ENCODE measurements at regions not wholly inside any gene's neighbourhood (a gene's known extent, or its start where the extent isn't known, plus 50 kb on each side); places are given as distances from the start of the nearest gene placed in this dataset.
A peak's percentile ranks its signal among the peaks of the same experiment; 100 is the strongest.
"Not testable (repeated sequence)": the region's sequence is repeated elsewhere in the genome, so short reads cannot be mapped to it uniquely, and the experiment has no call there.

DNA sequence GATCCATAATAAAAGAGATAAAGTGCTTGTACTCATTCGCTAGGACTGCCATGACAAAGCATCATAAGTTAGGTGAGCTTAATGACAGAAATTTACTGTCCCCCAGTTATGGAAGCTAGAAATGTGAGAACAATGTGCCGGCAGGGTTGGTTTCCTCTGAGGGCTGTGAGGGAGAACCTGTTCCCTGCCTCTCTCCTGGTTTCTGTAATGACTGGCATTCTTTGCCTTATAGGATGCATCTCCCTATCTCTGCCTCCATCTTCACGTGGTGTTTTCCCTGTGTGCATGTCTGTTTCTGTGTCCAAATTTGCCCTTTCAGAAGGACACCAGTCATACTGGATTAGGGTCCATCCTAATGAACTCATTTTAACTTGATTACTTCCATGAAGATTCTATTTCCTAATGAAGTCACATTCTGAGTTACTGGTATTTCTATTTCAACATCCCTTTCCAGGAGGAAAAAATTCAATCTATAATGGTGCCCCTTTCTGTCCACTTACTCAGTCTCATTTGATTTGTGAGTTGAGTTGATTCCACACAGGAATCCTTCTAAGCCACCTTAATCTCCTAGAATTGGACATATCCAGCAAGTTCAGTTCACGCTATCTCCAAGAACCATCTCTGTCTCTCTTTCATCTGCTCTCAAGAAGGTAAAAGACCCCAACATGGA, 71.2 kb upstream of the LIPC start:
- no peak for DNase-seq (ENCODE audit: low read depth)
- TF ChIP-seq, protein P1, sequence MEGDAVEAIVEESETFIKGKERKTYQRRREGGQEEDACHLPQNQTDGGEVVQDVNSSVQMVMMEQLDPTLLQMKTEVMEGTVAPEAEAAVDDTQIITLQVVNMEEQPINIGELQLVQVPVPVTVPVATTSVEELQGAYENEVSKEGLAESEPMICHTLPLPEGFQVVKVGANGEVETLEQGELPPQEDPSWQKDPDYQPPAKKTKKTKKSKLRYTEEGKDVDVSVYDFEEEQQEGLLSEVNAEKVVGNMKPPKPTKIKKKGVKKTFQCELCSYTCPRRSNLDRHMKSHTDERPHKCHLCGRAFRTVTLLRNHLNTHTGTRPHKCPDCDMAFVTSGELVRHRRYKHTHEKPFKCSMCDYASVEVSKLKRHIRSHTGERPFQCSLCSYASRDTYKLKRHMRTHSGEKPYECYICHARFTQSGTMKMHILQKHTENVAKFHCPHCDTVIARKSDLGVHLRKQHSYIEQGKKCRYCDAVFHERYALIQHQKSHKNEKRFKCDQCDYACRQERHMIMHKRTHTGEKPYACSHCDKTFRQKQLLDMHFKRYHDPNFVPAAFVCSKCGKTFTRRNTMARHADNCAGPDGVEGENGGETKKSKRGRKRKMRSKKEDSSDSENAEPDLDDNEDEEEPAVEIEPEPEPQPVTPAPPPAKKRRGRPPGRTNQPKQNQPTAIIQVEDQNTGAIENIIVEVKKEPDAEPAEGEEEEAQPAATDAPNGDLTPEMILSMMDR (IDR thresholded peaks at IDR 0.05; ENCODE audit: low read depth, low read length, missing control alignments), result no peak
- in situ Hi-C loops (cut with HindIII; ENCODE audit: low sequenced_read_pairs), result no loop called here

DNA sequence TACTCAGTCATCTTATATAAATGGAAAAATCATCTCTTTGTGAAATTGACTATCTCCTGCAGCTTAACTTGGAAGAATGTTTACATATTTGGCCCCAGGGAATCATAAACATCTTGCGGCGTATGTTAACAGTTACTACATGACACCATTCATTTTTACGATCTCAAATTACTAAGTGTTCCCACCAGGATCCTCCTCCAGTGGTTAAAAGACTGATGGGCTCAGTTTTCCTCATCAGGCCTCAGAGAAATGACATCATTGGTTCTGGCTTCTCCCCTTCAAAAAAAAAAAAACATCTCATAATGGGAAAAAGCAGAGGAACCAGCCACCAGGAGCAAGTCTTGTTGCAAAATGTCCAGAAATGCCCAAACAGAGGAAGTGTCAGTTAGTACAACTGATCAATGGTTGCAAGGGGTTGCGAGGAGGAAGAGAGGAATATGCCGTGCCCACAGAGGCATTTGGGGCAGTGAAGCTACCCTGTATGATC, 70.5 kb upstream of the LIPC start:
- no peak overlapping the region for H3K4me3 ChIP-seq (ENCODE audit: low read depth, low read length)
- DNase-seq (ENCODE audit: low read depth), result peak; percentile 74
- TF ChIP-seq, protein P1 (IDR thresholded peaks at IDR 0.05; ENCODE audit: low read depth, low read length, missing control alignments), result no peak
- in situ Hi-C loops (cut with HindIII; ENCODE audit: low sequenced_read_pairs), result no loop called here

More for the DNA sequence above, 71.2 kb upstream of the LIPC start:
- H3K4me3 ChIP-seq (ENCODE audit: low read depth, low read length), result no peak overlapping the region

DNA sequence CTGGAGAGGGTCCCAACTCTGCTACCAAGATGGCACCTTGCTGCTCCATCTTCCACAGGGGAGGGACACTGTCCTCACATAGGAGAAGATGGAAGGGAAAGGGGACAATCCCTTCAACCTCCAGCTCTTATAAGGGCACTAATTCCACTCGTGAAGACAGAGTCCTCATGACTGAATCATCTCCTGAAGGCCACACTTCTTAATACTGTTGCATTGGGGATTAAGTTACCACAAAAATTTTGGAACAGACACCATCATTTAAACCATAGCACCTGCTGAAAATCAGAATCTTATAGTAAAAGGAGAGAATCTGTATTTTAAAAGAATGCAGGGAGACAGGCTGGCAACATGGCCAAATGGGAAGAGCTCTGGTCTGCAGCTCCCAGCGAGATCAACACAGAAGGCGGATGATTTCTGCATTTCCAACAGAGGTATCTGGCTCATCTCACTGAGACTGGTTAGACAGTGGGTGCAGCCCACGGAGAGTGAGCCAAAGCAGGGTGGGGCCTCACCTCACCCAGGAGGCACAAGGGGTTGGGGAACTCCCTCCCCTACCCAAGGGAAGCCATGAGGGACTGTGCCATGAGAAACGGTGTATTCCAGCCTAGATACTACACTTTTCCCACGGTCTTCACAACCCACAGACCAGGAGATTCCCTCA, 69.4 kb upstream of the LIPC start:
- in situ Hi-C loops (cut with HindIII; ENCODE audit: low sequenced_read_pairs), result no loop called here
- H3K4me3 ChIP-seq (ENCODE audit: low read depth, low read length), result no peak overlapping the region
- no peak for DNase-seq (ENCODE audit: low read depth)
- TF ChIP-seq, protein P1 (IDR thresholded peaks at IDR 0.05; ENCODE audit: low read depth, low read length, missing control alignments), result no peak

DNA sequence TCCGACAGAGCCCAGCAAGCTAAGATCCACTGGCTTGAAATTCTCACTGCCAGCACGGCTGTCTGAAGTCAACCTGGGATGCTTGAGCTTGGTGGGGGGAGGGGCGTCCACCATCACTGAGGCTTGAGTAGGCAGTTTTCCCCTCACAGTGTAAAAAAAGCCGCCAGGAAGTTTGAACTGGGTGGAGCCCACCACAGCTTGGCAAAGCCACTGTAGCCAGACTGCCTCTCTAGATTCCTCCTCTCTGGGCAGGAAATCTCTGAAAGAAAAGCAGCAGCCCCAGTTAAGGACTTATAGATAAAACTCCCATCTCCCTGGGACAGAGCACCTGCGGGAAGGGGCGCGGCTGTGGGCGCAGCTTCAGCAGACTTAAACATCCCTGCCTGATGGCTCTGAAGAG, 68.7 kb upstream of the LIPC start:
- DNase-seq (ENCODE audit: low read depth); H3K4me3 ChIP-seq (ENCODE audit: low read depth, low read length); in situ Hi-C loops (cut with HindIII; ENCODE audit: low sequenced_read_pairs): not testable (repeated sequence)

DNA sequence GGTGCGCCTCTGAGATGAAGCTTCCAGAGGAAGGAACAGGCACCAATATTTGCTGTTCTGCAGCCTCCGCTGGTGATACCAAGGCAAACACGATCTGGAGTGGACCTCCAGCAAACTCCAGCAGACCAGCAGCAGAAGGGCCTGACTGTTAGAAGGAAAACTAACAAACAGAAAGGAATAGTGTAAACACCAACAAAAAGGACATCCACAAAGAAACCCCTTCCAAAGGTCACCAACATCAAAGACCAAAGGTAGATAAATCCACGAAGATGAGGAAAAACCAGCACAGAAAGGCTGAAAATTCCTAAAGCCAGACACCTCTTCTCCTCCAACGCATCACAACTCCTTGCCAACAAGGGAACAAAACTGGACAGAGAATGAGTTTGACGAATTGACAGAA, 68.1 kb upstream of the LIPC start:
- H3K4me3 ChIP-seq (ENCODE audit: low read depth, low read length); DNase-seq (ENCODE audit: low read depth); in situ Hi-C loops (cut with HindIII; ENCODE audit: low sequenced_read_pairs): not testable (repeated sequence)

DNA sequence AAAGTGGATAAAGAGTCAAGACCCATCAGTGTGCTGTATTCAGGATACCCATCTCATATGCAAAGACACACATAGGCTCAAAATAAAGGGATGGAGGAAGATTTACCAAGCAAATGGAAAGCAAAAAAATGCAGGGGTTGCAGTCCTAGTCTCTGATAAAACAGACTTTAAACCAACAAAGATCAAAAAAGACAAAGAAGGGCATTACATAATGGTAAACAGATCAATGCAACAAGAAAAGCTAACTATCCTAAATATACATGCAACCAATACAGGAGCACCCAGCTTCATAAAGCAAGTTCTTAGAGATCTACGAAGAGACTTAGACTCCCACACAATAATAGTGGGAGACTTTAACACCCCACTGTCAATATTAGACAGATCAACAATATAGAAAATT, 66.7 kb upstream of the LIPC start:
- DNase-seq (ENCODE audit: low read depth); H3K4me3 ChIP-seq (ENCODE audit: low read depth, low read length); in situ Hi-C loops (cut with HindIII; ENCODE audit: low sequenced_read_pairs): not testable (repeated sequence)

DNA sequence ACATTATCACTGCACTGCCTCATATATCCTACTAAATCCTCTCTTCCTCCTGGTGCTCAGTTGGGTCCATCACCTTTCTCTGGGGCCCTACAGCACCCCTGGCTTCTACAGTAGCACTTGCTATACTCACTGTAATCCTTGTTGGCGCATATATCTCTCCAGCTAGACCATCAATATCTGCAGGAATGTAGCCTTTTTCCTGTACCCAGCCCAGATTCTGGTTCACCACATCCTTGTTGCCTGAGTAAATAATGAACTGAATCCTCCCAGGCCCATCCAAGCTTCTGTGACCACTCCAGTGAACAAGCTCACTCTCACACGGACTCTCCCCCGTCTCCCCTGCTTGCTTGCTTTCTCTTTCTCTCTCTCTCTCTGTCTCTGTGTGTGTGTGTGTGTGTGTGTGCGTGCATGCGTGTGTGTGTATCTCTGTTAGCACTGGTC, 62.5 kb upstream of the LIPC start:
- in situ Hi-C loops (cut with HindIII; ENCODE audit: low sequenced_read_pairs), result no loop called here
- no peak overlapping the region for H3K4me3 ChIP-seq (ENCODE audit: low read depth, low read length)
- DNase-seq (ENCODE audit: low read depth), result peak; percentile 75
- TF ChIP-seq, protein P1 (IDR thresholded peaks at IDR 0.05; ENCODE audit: low read depth, low read length, missing control alignments), result no peak

DNA sequence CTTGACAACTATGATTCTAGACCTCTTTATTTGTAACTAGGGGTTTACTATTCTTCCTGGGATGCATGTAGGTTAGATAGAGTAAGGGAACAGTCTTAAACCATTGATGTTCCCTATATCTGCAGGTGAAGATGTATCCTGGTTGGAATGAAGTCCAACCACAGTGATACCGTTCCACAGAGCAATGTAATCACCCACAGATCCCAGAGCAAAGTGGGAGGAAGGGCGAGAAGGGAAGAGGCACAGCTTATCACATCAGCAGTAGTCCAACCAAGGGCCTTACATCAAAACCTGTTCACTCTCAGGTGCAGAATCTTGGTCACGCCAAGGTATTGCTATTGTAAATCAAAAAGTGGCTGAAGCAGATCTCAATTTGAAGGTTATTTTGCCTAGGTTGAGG, 61.8 kb upstream of the LIPC start:
- DNase-seq (ENCODE audit: low read depth), result no peak
- no peak overlapping the region for H3K4me3 ChIP-seq (ENCODE audit: low read depth, low read length)
- TF ChIP-seq, protein P1 (IDR thresholded peaks at IDR 0.05; ENCODE audit: low read depth, low read length, missing control alignments), result no peak
- in situ Hi-C loops (cut with HindIII; ENCODE audit: low sequenced_read_pairs), result no loop called here
